ENCODE measurements at regions not wholly inside any gene's neighbourhood (a gene's known extent, or its start where the extent isn't known, plus 50 kb on each side); places are given as distances from the start of the nearest gene placed in this dataset.

GRCh38 chr14:38425324-38425976 is 169.6 kb upstream of the CLEC14A start:
- no peak for DNase-seq (ENCODE audit: low read depth in 2 of 3, low spot score in 1 of 3)

DNA sequence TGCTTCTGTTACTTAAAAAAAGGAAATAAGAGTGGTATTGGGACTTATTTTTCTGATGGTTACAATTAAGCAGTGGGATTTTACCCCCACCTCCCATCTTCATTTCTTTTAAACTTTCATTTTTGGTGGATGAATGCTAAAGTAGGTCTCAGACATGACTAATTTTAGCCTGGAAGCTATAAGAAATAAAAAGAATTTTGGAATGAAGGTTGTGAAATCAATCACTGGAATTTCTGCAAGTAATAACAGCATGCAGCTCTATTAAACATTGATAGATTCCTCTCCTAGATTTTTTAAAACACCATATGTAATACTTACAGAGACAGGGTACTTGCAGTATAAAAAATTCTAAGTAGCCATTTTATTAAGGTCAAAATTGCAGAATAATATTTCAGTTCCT is 164.2 kb upstream of the CLEC14A start:
- DNase-seq (ENCODE audit: low read depth in 2 of 3, low spot score in 1 of 3) = no peak

DNA sequence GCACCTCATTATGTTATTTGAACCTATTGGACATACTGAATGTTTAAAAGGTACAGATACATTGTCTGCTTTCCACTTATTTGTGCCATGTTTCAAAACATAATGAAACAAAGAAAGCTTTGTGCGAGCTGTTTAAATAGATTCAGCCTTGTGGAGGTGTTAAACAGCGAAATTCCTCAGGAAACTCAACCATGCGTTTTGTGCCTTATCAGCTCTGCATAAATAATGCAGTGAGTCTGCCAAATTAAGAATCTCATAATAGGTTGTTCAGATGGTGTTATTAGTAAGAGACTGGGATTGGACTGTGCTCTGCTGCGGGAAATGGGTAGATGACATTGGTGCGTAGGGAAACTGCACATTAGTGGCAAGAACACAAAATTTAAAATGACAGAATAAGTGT is 163.7 kb upstream of the CLEC14A start:
- DNase-seq (ENCODE audit: low read depth in 2 of 3, low spot score in 1 of 3) = no peak

GRCh38 chr14:38412654-38413053 is 156.8 kb upstream of the CLEC14A start:
- DNase-seq (ENCODE audit: low read depth in 2 of 3, low spot score in 1 of 3) = no peak

DNA sequence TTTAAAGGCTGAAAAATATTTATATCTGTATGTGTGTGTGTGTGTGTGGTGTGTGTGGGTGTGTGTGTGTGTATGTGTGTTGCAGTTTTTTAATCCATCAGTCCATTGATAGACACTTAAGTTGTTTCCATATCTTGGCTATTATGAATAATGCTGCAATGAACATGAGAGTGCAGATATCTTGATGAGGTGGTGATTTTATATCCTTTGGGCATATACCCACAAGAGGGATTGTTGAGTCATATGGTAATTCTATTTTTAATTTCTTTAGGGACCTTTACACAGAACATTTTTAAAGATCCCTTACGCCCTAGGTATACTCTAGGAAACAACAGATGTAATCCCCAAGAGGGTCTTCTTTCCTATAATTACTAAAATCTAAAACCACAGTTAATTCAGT is 154.5 kb upstream of the CLEC14A start:
- no peak for DNase-seq (ENCODE audit: low read depth in 2 of 3, low spot score in 1 of 3)

DNA sequence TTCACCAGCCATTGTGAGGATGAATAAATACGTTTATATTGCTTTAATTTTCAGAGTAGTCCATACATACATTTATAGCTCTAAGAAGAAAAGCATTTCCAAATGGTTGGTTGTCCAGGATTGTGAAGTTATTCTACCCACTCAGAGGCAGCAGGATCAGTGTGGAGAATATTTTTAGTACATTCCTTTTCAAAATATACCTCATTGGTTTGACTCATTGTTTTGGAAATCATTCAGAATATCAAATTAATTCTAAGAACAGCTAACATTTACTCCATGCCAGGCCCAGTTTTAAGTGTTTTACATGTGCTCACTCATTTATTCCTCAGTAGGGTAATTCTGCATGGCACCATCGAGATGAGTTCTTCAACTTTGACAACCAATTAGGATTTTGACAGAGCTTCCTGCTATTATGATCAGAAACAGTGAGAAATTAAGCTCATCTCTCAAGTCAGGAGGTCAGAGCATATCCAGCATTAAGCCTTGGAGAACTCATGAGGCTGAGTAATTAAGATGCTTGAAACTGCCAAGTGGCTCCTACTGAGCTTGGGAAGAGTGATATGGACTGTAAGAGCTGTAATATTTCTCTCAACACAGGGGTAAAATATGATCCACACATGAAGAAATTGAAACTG is 153.3 kb upstream of the CLEC14A start:
- DNase-seq (ENCODE audit: low read depth in 2 of 3, low spot score in 1 of 3) = no peak

DNA sequence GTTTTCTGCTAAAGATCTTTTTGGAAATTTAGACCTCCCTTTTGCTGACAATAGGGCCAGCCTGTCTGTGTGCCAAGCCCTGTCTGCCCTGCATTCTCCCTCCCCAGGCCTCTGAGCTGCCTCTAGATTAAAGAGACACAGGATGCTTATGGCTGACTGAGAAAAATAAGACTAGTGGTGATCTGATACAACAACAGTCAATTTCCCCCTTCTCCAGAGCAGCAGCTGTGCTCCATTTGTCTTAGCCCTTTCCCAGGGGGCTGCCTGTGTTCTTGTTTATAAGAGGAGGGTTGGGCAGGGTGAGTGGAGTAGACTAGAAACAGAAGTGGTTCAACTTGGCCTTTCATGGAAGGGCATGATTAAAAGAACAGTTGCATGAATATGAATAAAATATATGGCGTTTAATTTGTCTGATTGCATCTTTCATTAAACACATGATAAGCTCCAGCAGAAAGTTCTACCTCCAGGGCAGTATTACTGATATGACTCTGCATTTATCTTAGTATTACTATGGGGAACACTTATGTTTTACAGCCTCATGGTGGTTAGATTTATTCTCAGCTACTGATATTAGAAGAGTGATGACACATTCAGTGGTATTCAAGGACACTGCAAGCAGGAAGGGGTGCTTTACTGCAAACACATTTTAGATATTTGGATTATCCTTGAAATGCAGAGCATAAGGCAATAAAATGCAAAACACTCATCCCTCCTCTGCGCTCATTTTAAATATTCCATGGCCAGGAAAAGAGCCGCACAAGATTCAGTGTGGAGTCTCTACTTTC is 150.2 kb upstream of the CLEC14A start:
- no peak for DNase-seq (ENCODE audit: low read depth in 2 of 3, low spot score in 1 of 3)

DNA sequence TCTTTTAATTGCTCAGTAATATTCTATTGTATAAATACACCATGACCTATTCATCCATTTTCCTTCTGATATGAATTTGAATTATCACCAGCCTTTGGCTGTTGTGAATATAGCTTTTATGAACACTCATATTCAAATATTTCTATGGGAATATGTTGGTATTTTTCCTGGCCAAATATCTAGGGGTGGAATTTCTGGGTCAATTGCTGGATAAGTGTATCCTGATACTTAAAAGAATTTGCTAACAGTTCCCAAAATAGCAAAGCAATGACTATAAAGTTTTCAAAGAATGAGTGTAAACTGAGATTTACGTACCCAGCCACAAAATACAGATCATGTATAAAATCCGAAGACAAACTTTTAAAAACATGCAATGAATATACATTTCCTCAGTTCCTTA is 148.7 kb upstream of the CLEC14A start:
- no peak for DNase-seq (ENCODE audit: low read depth in 2 of 3, low spot score in 1 of 3)

GRCh38 chr14:38404100-38404541 is 148.2 kb upstream of the CLEC14A start:
- no peak for DNase-seq (ENCODE audit: low read depth in 2 of 3, low spot score in 1 of 3)

DNA sequence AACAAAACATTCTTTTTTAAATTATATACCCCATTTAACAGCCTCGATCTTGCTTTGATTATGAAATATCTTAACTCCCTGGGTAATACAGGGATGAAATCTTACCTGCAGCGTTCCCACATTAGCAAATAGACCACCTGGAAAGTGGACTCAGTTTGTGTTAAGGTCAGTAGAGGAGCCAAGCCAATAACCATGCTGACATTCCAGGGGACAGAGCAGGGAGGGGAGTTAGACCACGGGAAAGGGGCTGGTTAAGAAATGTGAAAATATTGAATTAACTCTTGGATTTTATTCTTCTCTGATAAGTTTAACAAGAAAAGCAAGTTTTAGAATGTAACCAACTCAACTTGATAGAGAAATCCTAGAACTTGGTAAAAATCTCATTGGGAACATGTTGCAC is 144.9 kb upstream of the CLEC14A start:
- DNase-seq (ENCODE audit: low read depth in 2 of 3, low spot score in 1 of 3) = no peak

DNA sequence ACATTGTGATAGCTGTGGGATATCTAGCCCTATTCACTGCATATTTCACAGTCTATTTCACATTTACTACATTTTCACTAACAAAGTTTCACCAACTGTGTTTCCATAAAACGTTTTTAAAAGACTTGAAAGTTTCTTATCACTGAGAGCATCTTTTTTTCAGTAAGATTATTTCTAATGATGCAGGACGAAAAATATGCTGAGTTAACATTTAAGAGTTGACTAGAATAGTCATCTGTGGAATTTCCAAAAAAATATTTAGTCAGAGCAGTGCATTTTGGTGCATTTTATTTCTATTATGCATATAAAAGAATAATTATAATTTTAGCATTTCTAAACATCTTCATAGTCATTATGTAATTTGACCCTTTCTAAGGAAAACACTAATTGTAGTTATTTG is 143.8 kb upstream of the CLEC14A start:
- no peak for DNase-seq (ENCODE audit: low read depth in 2 of 3, low spot score in 1 of 3)

- DNase-seq (ENCODE audit: low read depth in 2 of 3, low spot score in 1 of 3) = no peak
Measured at GRCh38 chr14:38394767-38395166, 138.9 kb upstream of the CLEC14A start.

GRCh38 chr14:38394064-38394463 is 138.2 kb upstream of the CLEC14A start:
- no peak for DNase-seq (ENCODE audit: low read depth in 2 of 3, low spot score in 1 of 3)

DNA sequence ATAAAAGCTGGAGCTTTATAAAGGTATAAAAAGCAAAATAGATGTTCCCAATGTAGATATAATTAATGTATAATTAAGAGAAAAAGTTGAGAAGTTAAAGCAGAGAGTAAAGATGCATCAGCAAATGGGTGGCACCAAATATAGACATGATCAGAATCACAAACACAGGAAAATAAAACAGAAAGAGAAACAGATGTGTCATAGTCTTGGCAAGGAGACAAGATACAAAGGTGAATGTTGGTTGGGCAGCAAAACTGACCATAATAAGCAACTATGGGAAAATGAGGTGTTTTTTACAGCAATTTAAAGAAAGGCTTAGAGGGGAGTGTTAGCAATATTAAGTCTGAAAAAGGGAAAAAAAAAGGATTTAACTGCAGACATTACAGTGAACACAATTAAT is 135.4 kb upstream of the CLEC14A start:
- DNase-seq (ENCODE audit: low read depth in 2 of 3, low spot score in 1 of 3) = no peak

- no peak for DNase-seq (ENCODE audit: low read depth in 2 of 3, low spot score in 1 of 3)
Measured at GRCh38 chr14:38389681-38390080, 133.8 kb upstream of the CLEC14A start.

- DNase-seq (ENCODE audit: low read depth in 2 of 3, low spot score in 1 of 3) = no peak
Measured at GRCh38 chr14:38387821-38388220, 131.9 kb upstream of the CLEC14A start.

DNA sequence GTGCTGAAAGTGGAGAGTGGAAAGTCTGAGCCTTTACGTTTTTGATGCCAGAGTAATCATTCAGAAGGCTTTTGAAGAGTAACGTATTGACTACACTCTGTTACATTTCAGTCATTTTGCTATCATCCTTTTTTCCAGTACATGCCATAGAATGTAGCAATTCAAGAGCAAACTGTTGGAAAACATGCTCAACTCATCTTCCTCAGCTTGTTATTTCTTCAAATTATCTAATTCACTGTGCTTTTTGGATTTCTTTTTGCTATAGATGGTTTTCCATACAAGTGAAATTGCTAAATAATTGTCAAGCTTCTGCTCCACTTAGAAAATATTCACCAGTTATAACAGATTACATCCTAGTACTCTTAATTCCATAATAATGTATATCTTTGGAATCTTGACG is 129.9 kb upstream of the CLEC14A start:
- DNase-seq (ENCODE audit: low read depth in 2 of 3, low spot score in 1 of 3) = no peak

DNA sequence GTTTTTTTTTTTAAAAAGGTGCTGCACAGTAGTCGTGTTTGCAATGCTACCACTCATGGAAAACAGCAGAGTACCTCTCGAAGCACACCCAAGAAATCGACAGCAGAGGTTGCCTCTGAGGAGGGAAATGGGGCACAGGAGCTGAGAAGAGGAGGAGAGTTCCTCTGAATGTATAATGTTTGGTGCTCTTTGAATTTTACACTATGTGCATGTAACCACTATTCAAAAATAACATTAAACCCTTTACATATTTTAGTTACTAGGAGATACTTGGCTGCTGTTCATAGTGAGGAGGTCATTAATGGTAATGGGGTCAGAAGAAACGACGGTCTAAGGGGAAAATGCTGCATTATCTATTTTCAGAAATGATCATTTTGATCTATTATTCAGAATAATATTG is 129.4 kb upstream of the CLEC14A start:
- no peak for DNase-seq (ENCODE audit: low read depth in 2 of 3, low spot score in 1 of 3)

GRCh38 chr14:38384741-38385140 is 128.8 kb upstream of the CLEC14A start:
- no peak for DNase-seq (ENCODE audit: low read depth in 2 of 3, low spot score in 1 of 3)

DNA sequence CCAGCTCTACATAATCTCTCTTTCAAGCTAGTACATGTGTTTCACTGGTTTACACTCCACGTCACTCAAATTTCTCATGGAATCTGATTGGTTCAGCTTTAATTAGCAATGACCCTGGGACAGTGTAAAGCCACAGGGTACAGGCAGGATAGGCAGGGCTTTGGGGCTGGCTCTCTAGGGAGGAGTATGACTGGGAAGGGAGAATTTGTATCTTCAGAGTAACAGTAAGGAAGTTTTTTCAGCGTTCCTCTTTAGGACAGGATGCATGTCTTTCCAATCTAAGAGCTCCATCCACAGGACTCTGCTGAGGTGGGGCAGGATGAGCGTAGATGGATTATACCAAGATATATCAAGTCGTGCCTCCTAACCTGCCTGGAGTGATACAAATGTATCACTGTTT is 112.0 kb upstream of the CLEC14A start:
- DNase-seq (ENCODE audit: low read depth in 2 of 3, low spot score in 1 of 3) = no peak

- no peak for DNase-seq (ENCODE audit: low read depth in 2 of 3, low spot score in 1 of 3)
Measured at GRCh38 chr14:38366374-38366773, 110.5 kb upstream of the CLEC14A start.

GRCh38 chr14:38363217-38363616 is 107.3 kb upstream of the CLEC14A start:
- DNase-seq (ENCODE audit: low read depth in 2 of 3, low spot score in 1 of 3) = no peak
